HFF-Myc (cell line): ENCODE measurements at regions not wholly inside any gene's neighbourhood (a gene's known extent, or its start where the extent isn't known, plus 50 kb on each side); places are given as distances from the start of the nearest gene placed in this dataset.

Experiments used
- DNase-seq: peaks from one replicate; pipeline ENCODE4 v3.0.0-alpha.2; 2011; ENCODE audit warnings: low read depth; ENCODE audit errors: extremely low read depth
- H3K4me3 ChIP-seq: replicated peaks from 2 replicates; pipeline ENCODE4 v1.5.1; 2011; ENCODE audit warnings: low read depth, mild to moderate bottlenecking, control low read depth, low read length
- CTCF ChIP-seq: IDR thresholded peaks from 2 replicates; pipeline ENCODE4 v1.5.1; 2012; ENCODE audit warnings: mild to moderate bottlenecking, low read depth, low read length, control low read depth; ENCODE audit errors: missing control alignments

DNA sequence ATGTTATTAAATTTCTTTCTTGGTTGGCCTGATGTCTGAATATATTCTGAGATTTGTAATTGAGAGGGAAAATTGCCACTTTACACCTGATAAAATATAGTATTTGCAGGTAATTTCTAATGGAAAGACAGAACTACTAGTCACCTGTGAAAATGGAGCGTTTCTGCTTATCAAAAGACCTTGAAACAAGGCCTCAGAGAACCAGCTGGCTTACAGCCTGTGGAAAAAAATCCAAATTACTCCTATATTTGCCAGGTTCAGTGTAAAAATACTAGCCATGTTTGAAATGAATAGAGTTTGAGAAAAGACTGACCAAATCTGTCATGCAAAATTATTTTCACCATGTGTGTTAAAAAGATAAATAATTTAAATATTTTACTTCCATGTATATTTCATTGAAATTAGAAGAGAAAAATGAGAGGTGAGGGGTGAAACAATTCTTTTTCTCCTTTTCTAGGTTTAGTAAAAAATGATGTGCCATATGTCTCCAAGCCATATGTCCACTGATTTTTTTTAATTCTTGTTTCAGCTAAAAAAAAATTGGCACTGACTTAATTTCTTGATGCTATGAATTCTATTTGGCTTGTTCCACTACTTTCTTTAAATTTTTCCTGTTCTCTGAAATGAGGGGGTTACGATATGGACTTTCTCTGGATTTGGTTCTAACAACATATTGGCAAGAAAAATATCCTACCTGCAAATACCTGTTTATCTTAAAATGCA, 464.9 kb downstream of the GRXCR1 start:
- DNase-seq = no peak
- TF ChIP-seq CTCF = no peak
- no peak overlapping the region for H3K4me3 ChIP-seq

GRCh38 chr4:43360296-43360695, 467.8 kb downstream of the GRXCR1 start:
- no peak for DNase-seq
- H3K4me3 ChIP-seq = no peak overlapping the region
- TF ChIP-seq CTCF = no peak

DNA sequence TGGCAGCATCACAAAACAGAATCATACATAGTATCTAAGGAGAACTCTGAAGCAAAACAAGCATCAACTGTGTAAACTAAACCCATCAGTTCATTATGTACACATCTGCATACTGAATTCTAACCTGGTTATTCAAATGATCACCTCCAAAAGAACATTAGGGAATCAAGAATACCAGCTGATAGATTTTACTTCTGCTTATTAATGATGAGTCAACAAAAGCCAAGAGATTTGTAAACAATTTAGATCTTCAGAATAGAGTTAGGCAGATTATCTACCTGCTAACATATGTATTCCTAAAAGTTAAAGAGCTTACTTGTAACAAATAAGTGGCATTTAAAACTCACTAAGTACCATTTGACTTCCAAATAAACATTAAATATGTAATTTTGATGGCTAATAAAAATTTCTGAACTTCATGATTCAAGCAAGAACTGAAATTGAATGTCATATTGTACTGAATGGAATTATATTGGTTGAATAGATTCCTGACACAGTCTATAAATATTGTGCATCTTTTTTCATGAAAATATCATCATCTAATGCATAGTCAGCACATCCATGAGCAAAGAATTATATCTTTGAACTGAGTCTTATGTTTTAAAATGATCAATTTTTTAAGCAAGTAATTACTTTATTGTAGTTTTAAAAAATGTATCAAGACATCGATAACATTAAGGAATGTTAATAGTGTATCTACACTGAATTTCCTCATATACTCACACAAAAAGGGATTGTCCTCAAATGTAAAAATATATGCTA, 470.5 kb downstream of the GRXCR1 start:
- H3K4me3 ChIP-seq = no peak overlapping the region
- DNase-seq = no peak
- TF ChIP-seq CTCF = no peak

DNA sequence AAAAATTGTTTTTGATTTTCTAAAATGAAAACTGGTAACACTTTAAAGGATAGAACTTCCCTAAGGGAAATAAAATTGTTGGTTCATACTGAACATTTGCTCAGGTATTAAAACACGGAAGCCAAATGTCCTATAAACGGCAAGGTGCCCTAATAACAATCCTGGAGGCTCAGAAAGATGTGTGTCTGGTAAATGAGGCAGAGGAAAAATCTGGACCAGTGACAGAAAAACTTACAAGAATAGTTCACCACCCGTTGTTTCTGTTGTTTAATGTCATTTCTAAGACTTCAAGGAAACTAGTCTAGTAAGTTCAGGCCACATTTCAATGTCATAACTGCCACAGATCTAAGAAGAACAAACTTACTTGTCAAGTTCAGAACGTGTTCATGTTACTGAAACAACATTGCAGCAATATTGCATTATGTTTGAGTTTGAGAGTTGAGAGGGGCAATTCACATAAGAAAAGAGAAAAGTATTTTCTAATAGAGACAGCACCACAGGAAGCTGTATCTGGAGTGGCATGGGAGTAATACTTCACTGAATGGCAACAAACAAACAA, 476.6 kb downstream of the GRXCR1 start:
- DNase-seq = no peak
- no peak overlapping the region for H3K4me3 ChIP-seq
- no peak for TF ChIP-seq CTCF

DNA sequence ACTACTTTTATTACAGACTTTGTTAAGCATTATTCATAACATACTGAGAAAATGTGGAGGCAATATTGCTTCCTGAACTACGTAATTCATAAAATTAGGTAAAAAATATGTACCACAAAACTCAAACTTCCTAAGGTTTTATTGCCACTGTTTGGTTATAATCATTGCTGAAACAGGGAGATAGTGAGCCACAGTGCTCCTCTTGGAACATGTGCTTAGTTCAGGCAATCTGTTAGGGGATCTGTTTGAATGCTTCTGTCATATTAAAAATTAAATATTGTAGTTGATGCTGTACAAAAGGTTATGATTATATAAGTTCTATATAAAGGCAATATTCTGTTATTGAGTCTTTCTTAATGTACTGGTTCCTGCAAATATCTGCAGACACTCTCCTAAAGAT, 480.7 kb downstream of the GRXCR1 start:
- H3K4me3 ChIP-seq = no peak overlapping the region
- DNase-seq = no peak
- no peak for TF ChIP-seq CTCF

GRCh38 chr4:43374216-43374751, 481.8 kb downstream of the GRXCR1 start:
- H3K4me3 ChIP-seq = no peak overlapping the region
- DNase-seq = no peak

More at GRCh38 chr4:43374216-43374751, 481.8 kb downstream of the GRXCR1 start:
- no peak for TF ChIP-seq CTCF
